ENCODE measurements at regions not wholly inside any gene's neighbourhood (a gene's known extent, or its start where the extent isn't known, plus 50 kb on each side); places are given as distances from the start of the nearest gene placed in this dataset.
"Not testable (repeated sequence)": the region's sequence is repeated elsewhere in the genome, so short reads cannot be mapped to it uniquely, and the experiment has no call there.

DNA sequence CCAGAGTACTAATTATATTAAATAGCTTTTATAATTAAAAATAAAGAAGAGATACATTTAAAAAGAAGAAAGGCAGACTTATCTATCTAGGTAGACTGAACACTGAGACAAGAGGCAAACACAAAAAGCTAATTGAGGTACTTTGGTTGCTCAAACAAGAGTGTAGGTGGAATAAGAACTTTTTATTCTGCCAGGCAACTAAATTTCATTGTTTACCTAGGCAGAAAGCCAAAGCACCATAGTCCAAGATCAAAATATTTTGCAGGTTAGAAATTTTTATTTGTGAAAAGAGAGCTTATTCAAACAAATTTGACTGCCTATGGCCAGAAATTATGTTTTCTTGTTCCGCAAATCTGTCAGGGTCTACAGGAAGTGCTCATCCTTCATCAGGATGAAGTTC is 499.6 kb upstream of the GBE1 start:
- DNase-seq: no peak

DNA sequence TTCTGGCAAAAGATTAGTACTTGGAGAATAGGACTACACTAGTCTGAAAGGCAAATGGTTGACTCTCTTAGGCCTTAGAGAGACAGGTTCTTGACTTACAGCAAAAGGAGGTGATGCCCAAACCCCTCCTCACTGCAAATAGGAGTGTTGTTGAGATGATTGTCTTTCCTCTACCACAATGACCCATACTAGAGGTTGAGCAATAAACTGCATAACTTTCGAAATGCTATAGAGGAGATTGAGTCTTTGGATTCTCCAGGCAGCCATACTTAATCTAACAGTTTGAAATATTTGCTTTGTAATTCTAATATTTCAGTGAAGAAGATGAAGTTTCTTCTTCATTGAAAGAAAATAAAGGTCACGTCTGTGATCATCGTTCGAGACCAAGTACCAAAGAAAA is 498.5 kb upstream of the GBE1 start:
- DNase-seq: no peak

DNA sequence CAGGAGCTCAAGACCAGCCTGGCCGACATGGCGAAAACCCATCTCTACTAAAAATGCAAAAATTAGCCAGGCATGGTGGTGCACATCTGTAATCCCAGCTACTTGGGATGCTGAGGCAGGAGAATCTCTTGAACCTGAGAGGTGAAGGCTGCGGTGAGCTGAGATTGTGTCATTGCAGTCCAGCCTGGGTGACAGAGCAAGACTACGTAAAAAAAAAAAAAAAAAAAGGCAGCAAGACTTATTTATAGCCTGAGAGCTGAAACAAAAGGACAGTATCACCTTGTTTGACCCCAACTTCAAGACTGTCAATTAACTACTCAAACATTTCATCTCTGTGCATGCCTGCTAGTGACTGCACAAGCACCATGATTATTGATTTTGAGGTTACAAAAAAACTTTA is 478.9 kb upstream of the GBE1 start:
- no peak for DNase-seq

GRCh38 chr3:82236257-82236656 is 474.8 kb upstream of the GBE1 start:
- DNase-seq: no peak

- no peak for DNase-seq
These were observed 468.0 kb upstream of the GBE1 start for GRCh38 chr3:82229397-82229796.

GRCh38 chr3:82224661-82225060 is 463.2 kb upstream of the GBE1 start:
- no peak for DNase-seq

GRCh38 chr3:82222401-82222800 is 461.0 kb upstream of the GBE1 start:
- no peak for DNase-seq

DNA sequence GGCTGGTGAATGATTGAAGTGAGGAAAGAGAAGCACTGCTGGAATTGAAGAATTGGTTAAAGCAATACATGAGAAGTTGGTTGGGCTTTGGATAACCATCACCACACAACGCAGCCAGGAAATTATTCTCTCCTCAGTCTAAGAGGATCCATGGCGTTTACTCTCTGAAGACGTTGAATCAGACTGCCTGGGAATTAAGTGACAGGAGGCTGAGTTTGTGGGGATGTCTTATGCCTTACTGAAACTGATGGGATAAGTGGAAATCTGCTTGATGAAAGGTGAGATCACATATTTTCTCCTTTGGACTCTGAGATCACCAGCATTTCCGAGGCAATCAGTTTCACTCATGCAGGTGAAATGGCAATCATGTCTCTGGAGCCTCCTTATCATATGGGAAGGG is 456.1 kb upstream of the GBE1 start:
- DNase-seq: no peak

DNA sequence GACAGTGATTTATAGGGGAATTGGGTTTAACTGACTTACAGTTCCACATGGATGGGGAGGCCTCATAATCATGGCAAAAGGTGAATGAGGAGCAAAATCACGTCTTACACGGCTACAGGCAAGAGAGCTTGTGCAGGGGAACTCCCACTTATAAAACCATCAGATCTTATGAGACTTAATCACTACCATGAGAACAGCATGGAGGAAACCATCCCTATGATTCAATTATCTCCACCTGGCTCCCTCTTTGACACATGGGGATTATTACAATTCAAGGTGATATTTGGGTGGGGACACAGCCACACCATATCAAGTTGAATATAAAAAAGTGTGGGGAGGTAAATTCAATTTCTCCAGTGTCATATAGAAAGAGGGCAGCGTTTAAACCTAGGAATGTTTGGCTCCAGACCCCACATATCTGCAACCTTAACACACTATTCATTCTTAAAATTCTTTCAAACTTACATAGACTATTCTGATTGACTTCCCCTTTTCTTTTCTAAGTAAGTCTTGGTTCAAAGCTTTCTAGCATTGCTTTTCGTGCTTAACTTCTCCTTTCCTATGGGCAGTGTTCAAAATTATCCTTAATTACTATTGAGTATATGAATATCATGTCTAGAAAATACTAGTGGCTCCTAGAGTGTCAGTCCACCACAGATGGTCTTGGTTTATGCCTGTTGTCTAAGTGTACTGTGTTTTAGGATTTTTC is 446.7 kb upstream of the GBE1 start:
- no peak for DNase-seq

DNA sequence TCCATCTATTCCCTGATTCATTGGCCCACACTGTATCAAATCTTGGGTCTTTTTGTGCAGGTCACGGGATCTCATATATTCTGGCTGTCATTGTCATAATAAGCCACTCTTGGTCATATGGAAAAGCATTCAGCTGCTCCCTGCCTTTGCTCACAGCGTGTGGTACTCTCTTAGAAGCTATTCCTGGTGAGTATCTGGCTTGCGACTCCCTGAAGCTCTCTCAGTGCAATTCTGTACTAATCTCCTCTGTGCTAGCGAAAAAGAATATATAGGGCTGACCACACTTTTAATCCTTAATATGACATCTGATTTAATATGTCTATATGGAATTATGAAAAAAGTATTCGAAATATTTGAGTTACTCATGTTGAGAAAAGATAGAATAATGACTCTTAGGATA is 440.8 kb upstream of the GBE1 start:
- no peak for DNase-seq

- DNase-seq: no peak
These were observed 439.9 kb upstream of the GBE1 start for GRCh38 chr3:82201316-82201715.

GRCh38 chr3:82198009-82198408 is 436.6 kb upstream of the GBE1 start:
- DNase-seq: no peak

DNA sequence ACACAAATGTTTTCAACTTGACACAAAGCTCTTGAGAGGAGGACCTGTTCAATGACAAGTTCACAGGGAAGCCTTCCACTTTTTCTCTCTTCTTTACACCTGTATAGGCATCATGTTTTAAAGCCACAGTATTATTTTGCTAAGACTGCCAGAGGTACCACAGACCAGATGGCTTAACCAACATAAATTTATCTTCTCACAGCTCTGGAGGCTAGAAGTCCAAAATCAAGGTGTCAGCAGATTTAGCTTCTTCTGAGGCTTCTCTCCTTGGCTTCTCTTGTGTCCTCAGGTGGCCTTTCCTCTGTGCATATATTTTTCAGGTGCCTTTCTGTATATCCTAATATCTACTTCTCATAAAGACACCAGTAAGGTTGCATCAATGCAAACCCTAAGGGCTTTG is 435.2 kb upstream of the GBE1 start:
- no peak for DNase-seq

GRCh38 chr3:82194870-82195269 is 433.4 kb upstream of the GBE1 start:
- no peak for DNase-seq

- DNase-seq: no peak
These were observed 424.6 kb upstream of the GBE1 start for GRCh38 chr3:82186017-82186416.

DNA sequence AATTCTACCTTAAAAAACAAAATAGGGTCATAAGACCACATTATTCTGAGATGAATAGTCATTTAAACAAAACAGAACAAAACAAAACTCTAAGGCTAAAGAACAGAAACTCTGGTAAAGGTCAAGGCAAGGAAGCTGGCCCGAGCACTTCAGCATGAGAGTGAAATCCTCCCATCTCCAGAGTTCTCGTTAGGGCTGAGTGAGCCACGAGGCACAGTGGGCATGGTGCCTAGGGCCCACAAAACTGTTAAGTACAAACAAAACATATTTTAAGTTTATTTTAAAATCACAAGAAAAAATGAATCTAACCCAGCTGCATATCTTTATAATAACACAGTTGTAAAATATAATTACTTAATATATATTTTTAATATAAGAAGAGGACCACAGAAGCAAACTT is 417.8 kb upstream of the GBE1 start:
- no peak for DNase-seq

GRCh38 chr3:82178291-82178690 is 416.8 kb upstream of the GBE1 start:
- no peak for DNase-seq

DNA sequence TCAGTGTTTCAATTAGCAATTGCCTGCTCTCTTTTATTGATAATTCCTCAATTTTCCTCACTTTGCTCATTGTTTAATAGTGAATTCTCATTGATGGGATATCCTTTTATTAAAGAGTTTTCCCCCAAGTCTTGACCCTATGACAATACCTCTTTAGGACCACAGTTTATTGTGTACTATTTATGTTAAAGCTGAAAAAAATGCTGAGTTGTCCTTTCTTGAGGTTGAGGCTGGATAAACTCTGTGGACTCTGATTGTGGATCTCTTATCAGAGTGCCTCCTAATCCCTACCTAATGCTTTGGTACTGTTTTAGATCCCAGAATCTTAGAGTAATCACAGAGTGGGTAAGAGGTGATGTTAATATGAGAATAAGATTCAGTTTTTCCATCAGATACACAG is 416.3 kb upstream of the GBE1 start:
- DNase-seq: no peak

DNA sequence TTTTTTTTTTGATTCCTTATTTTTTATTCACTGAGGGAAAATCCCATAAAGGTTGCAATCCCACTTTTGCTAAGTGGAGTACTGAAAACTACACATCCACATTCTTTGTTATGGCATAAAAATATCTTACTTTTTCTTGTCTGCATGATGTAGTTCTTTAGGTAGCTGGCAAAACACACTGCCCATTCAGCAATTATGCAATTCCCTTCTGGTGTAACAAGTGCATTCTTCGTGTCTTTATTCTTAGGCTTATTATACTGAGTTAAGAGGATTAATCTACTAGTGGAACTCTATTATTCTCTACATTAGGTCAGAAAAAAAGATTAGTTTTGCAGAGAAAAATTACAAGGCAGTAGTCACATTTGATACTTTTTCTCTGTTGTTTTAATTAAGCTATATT is 403.8 kb upstream of the GBE1 start:
- DNase-seq: no peak

- no peak for DNase-seq
These were observed 402.6 kb upstream of the GBE1 start for GRCh38 chr3:82163907-82164520.

DNA sequence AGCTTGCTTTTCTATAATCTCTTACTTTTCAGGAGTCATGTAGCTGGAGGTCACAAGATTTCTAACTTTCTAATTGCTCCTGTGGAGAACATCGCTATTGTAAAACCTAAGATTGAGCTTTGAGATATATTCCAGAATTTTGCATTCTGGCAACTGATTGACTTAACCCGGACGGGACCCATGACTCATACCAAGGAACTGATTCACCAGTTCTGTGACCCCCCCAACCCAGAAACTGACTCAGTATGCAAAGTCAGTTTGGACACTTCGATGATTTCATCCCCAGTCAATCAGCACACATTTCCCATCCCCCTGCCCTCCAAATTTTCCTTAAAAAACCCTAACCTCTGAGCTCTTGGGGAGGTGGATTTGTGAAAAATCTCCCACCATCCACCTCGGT is 396.5 kb upstream of the GBE1 start:
- no peak for DNase-seq

DNA sequence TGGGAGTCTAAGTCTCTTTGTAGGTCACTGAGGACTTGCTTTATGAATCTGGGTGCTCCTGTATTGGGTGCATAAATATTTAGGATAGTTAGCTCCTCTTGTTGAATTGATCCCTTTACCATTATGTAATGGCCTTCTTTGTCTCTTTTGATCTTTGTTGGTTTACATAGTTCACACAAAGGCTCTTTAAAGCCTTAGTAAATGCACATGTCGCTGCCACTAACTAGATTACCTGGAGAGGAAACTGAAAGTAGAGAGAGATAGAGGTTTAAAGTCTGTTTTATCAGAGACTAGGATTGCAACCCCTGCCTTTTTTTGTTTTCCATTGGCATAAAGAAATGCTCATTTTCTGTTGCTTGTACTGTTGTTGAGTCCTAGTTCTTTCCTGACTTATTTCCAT is 392.4 kb upstream of the GBE1 start:
- DNase-seq: not testable (repeated sequence)

GRCh38 chr3:82145742-82146141 is 384.3 kb upstream of the GBE1 start:
- no peak for DNase-seq

DNA sequence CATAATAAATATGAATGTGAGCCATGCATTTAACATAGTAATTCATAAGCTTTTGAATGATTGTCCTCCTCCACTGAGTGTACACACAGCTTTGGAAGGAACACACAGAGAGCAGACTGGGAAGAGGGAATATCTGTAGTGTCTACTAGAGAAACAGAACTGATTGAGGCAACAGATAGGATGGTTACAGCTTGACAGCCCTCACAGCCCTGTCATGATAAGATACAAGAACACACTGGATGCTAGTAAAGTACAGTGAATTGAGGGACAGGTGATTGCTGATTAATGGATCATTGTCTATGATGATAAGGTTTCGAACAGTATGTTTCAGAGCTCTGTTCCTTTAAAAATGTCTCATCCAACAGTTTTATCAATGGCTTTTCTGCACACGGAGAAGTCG is 383.4 kb upstream of the GBE1 start:
- DNase-seq: no peak

All from left hindlimb (tissue), 1 donor.